HG02884 (cell line): ENCODE measurements at regions not wholly inside any gene's neighbourhood (a gene's known extent, or its start where the extent isn't known, plus 50 kb on each side); places are given as distances from the start of the nearest gene placed in this dataset.
"Not testable (repeated sequence)": the region's sequence is repeated elsewhere in the genome, so short reads cannot be mapped to it uniquely, and the experiment has no call there.

Experiments used
- ATAC-seq: cut with Tn5 transposase; IDR thresholded peaks from one replicate; pipeline ENCODE4 v1.9.1; 2021; ENCODE audit warnings: mild to moderate bottlenecking, moderate library complexity; ENCODE audit not compliant: unreplicated experiment

- no peak for ATAC-seq
Measured at GRCh38 chr3:68676136-68676535, 256.2 kb downstream of the TAFA4 start.

GRCh38 chr3:68667346-68667745 is 265.0 kb downstream of the TAFA4 start:
- no peak for ATAC-seq

- ATAC-seq, result no peak
Measured at GRCh38 chr3:68666429-68667136, 265.8 kb downstream of the TAFA4 start.

DNA sequence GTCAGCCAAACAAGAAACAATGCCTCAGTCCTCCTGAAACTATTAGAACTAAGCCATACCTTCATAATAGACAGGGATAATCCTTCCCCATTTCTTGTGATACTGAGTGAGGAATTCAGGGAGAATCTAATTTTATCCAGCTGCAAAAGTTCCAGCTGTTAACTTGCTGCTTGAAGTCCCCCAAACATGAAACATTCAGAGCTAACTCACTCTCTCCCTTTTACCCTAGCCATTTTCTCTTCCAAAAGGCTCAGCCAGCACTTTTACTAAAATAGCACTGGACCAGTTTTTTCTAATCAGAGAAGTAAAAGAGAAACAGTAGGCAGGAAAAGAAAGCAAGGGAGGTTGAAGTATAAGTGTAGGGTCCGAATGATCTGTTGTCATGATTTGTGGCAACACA is 268.1 kb downstream of the TAFA4 start:
- no peak for ATAC-seq

DNA sequence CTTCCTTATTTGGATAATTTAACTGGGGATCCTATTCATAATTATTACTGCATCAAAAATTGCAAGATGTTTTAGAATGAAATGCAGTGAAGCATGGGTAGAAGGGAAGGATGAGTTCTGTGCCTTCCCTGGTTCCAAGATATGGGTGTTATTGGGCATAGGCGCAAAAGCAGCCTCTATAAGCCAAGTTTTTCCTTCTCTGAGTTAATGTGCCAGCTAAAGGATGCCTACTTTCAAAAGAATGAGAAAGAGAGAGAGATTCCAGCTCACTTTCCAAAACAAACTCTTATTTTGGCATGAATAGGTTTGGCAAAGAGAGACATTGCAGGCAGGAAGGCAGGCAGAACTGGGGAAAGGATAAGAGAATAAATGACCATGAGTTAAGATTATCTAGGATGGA is 270.2 kb downstream of the TAFA4 start:
- ATAC-seq, result no peak

DNA sequence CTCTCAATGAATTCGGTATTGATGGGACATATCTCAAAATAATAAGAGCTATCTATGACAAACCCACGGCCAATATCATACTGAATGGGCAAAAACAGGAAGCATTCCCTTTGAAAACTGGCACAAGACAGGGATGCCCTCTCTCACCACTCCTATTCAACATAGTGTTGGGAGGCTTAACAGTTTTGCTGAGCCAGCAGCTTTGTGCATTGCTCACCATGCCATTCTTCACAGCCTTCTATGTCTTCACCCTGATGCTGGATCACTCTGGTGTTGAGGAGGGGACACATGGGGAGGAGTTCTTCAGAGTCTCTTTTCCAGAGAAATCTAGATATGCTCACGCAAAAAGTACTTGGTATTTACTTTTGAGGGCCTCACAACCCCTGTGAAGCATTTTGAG is 281.7 kb downstream of the TAFA4 start:
- ATAC-seq, result not testable (repeated sequence)

GRCh38 chr3:68648494-68648893 is 283.9 kb downstream of the TAFA4 start:
- ATAC-seq, result no peak

- ATAC-seq, result no peak
Measured at GRCh38 chr3:68631850-68632545, 300.3 kb downstream of the TAFA4 start.

DNA sequence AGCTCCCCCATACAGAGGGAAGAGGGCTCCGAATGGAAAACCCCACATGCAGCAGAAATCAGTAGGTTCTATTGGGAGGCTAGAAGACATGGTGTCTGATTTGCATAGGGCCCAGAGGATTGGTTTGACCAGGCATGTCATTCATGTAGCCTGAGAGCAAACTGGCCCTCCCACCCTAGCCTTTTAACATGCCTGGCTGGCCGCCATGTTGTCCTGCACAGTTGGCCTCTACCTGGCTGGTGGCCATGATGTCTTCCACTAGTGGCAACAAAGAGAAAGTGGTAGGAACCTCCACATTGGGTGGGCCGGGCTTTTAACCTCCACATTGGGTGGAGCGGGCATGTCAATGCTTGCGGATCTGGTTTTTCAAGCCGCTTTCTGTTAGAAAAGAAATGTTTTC is 312.1 kb downstream of the TAFA4 start:
- no peak for ATAC-seq

DNA sequence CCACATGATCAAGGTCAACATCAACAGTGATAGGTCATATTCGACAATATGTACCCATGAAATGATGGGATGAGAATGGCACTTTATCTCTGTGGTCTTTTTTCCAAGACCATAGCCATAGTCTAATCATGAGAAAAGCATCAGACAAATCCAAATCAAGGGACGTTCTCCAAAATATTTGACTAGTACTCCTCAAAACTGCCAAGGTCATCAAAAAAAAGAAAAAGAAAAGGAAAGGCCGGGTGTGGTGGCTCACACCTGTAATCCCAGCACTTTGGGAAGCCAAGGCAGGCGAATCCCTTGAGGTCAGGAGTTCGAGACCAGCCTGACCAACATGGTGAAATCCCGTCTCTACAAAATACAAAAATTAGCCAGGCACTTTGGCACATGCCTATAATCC is 318.3 kb downstream of the TAFA4 start:
- ATAC-seq, result no peak

GRCh38 chr3:68571321-68571720 is 361.0 kb downstream of the TAFA4 start:
- no peak for ATAC-seq

DNA sequence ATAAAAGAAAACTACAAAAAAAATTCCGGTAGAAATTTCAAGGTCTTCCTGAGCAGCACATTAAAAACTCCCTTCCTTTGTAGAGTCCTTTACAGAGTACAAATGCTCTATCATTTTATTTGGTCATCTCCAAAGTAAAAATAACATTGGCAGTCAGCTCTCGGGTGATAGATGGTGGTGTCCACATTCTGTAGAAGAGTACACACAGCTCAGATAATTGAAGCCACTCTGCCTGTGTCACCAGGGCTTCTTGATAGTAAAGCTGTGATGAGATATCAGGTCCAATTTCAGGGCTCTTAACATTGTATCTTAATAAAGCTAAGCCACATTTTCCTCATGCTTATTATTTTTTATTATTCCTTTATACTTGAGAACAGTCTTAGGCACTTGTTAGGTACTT is 371.6 kb downstream of the TAFA4 start:
- no peak for ATAC-seq

- ATAC-seq, result no peak
Measured at GRCh38 chr3:68535782-68536181, 396.6 kb downstream of the TAFA4 start.

GRCh38 chr3:68523330-68523729 is 409.0 kb downstream of the TAFA4 start:
- no peak for ATAC-seq

- no peak for ATAC-seq
Measured at GRCh38 chr3:68515237-68515636, 417.1 kb downstream of the TAFA4 start.

- no peak for ATAC-seq
Measured at GRCh38 chr3:68504201-68504600, 428.1 kb downstream of the TAFA4 start.

DNA sequence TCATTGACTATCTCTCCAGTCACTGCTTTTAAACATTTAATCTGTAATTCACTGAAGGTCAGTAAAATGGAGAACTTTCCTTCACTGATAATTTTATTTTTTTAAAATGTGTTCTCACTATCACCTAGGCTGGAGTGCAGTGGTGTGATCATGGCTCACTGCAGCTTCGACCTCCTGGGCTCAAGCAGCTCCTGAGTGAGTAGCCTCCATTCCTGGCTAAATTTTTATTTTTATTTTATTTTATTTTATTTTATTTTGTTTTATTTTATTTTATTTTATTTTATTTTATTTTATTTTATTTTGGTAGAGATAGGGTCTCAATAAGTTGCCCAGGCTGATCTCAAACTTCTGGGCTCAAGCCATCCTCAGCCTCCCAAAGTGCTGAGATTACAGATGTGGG is 446.5 kb downstream of the TAFA4 start:
- ATAC-seq, result not testable (repeated sequence)

- ATAC-seq, result no peak
Measured at GRCh38 chr3:68485051-68485450, 447.3 kb downstream of the TAFA4 start.

- no peak for ATAC-seq
Measured at GRCh38 chr3:68483601-68484000, 448.7 kb downstream of the TAFA4 start.

DNA sequence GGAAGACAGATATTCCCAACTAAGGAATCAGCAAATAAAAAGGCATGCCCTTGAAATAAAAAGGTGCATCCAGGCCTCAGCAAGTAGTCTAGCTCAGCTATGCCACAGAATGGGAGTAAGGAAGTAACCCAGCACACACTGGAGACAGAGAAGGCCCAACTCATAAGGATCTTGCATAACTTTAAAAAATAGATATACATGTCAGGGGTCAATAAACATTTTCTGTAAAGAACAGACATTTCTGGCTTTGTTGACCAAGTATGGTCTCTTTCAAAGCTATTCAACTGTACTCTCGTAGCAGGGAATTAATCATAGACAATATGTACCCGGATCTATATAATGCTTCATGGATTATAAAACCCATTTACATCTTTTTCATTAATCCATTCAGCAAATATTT is 449.3 kb downstream of the TAFA4 start:
- ATAC-seq, result no peak

DNA sequence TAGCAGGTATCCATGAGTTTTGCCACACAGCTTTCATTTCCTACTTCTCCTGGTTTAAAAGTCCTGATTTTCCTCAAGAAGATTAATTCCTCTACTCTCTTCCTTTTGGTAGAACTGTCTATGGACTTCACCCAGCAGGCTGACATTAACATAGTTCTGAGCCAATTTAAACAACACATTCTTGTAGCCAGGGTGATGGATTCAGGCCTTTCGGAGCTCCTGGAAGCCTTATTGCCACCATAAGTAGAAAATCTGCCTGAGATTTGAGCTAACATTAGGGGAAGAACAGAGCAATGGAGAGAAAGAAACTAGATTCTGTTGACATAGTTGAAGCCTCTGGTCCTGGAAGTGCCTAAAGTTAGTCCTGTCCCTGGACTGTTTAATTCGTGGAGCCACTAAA is 449.8 kb downstream of the TAFA4 start:
- no peak for ATAC-seq

GRCh38 chr3:68479779-68480178 is 452.6 kb downstream of the TAFA4 start:
- ATAC-seq, result no peak
